ENCODE measurements at regions not wholly inside any gene's neighbourhood (a gene's known extent, or its start where the extent isn't known, plus 50 kb on each side); places are given as distances from the start of the nearest gene placed in this dataset.

GRCh38 chr12:25419595-25419994, 133.5 kb downstream of the LMNTD1 start (continued):
- TF ChIP-seq ZBTB40 (IDR thresholded peaks at IDR 0.05) = 0 out of 2 replicates have a peak, but pooled peaks have one; percentile 33
- TF ChIP-seq ZBTB40 (CRISPR knock-in tag; IDR thresholded peaks at IDR 0.05) = no peak
- no peak for TF ChIP-seq IRF1 (CRISPR knock-in tag; IDR thresholded peaks at IDR 0.05; ENCODE audit: borderline replicate concordance)
